ENCODE measurements at regions not wholly inside any gene's neighbourhood (a gene's known extent, or its start where the extent isn't known, plus 50 kb on each side); places are given as distances from the start of the nearest gene placed in this dataset.

GRCh38 chr15:96460106-96460505 lies 129.6 kb downstream of the NR2F2 start:
- Histone ChIP-seq H3K27me3 (ENCODE audit: insufficient read depth, poor library complexity, severe bottlenecking) (peaks cover 75% of the 10 kb centered on the region), H3K4me1 (ENCODE audit: insufficient read depth, poor library complexity, severe bottlenecking) (no peaks in the 10 kb centered on the region), H3K27ac (ENCODE audit: poor library complexity, severe bottlenecking) (no peak overlapping the region), H3K36me3 (ENCODE audit: low read depth) (no peaks in the 10 kb centered on the region), H3K4me3 (ENCODE audit: severe bottlenecking) (no peak overlapping the region), H3K9me3 (ENCODE audit: severe bottlenecking) (no peaks in the 10 kb centered on the region)
- ATAC-seq (ENCODE audit: low read depth) (no peak), DNase-seq (ENCODE audit: low spot score) (no peak)
- no peak for TF ChIP-seq CTCF (IDR thresholded peaks at IDR 0.05; ENCODE audit: poor library complexity, severe bottlenecking)

GRCh38 chr15:96462768-96463750 lies 132.6 kb downstream of the NR2F2 start:
- peak; percentile 33 for TF ChIP-seq CTCF (IDR thresholded peaks at IDR 0.05; ENCODE audit: poor library complexity, severe bottlenecking)
- peaks cover 87% of the 10 kb centered on the region for H3K27me3 ChIP-seq (ENCODE audit: insufficient read depth, poor library complexity, severe bottlenecking)
- no peak for DNase-seq (ENCODE audit: low spot score)

GRCh38 chr15:96466389-96466947 lies 136.0 kb downstream of the NR2F2 start:
- ATAC-seq (ENCODE audit: low read depth) (no peak), DNase-seq (ENCODE audit: low spot score) (no peak)
- Histone ChIP-seq H3K36me3 (ENCODE audit: low read depth) (no peaks in the 10 kb centered on the region), H3K9me3 (ENCODE audit: severe bottlenecking) (no peaks in the 10 kb centered on the region), H3K27me3 (ENCODE audit: insufficient read depth, poor library complexity, severe bottlenecking) (peaks cover 99% of the 10 kb centered on the region), H3K27ac (ENCODE audit: poor library complexity, severe bottlenecking) (no peak overlapping the region), H3K4me3 (ENCODE audit: severe bottlenecking) (no peak overlapping the region), H3K4me1 (ENCODE audit: insufficient read depth, poor library complexity, severe bottlenecking) (no peaks in the 10 kb centered on the region)
- no peak for TF ChIP-seq CTCF (IDR thresholded peaks at IDR 0.05; ENCODE audit: poor library complexity, severe bottlenecking)

More at GRCh38 chr15:96462768-96463750, 132.6 kb downstream of the NR2F2 start:
- no peaks in the 10 kb centered on the region for H3K4me1 ChIP-seq (ENCODE audit: insufficient read depth, poor library complexity, severe bottlenecking)
- no peak for ATAC-seq (ENCODE audit: low read depth)
- no peaks in the 10 kb centered on the region for H3K9me3 ChIP-seq (ENCODE audit: severe bottlenecking)
- no peak overlapping the region for H3K27ac ChIP-seq (ENCODE audit: poor library complexity, severe bottlenecking)
- H3K4me3 ChIP-seq (ENCODE audit: severe bottlenecking): no peak overlapping the region
- H3K36me3 ChIP-seq (ENCODE audit: low read depth): no peaks in the 10 kb centered on the region

- Histone ChIP-seq H3K27me3 (ENCODE audit: insufficient read depth, poor library complexity, severe bottlenecking) (peaks cover 97% of the 10 kb centered on the region), H3K4me3 (ENCODE audit: severe bottlenecking) (no peak overlapping the region), H3K4me1 (ENCODE audit: insufficient read depth, poor library complexity, severe bottlenecking) (no peaks in the 10 kb centered on the region), H3K27ac (ENCODE audit: poor library complexity, severe bottlenecking) (no peak overlapping the region), H3K9me3 (ENCODE audit: severe bottlenecking) (no peaks in the 10 kb centered on the region), H3K36me3 (ENCODE audit: low read depth) (no peaks in the 10 kb centered on the region)
- ATAC-seq (ENCODE audit: low read depth): no peak
- DNase-seq (ENCODE audit: low spot score): no peak
- no peak for TF ChIP-seq CTCF (IDR thresholded peaks at IDR 0.05; ENCODE audit: poor library complexity, severe bottlenecking)
Observed at GRCh38 chr15:96468036-96468435, 137.5 kb downstream of the NR2F2 start.
